ENCODE measurements at regions not wholly inside any gene's neighbourhood (a gene's known extent, or its start where the extent isn't known, plus 50 kb on each side); places are given as distances from the start of the nearest gene placed in this dataset.

DNA sequence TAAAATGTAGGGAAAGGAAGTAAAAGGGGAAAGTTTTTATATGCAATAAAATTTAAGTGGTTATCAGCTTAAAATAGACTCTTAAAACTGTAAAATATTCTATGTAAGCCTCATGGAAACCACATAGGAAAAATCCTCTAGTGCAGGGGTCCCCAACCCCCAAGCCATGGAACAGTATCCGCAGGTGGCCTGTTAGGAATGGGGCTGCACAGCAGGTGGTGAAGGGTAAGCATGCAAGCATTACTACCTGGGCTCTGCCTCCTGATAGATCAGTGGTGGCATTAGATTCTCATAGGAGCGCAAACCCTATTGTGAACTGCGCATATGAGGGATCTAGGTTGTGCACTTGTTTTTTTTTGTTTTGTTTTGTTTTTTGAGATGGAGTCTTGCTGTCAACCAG is 1409.3 kb upstream of the CDH2 start:
- H3K27ac ChIP-seq, result no peak overlapping the region
- intact Hi-C loops (cut with DNase I; ENCODE audit: low total_unique reads), result no loop called here
- no peaks in the 10 kb centered on the region for H3K36me3 ChIP-seq
- H3K27me3 ChIP-seq, result no peaks in the 10 kb centered on the region
- H3K4me1 ChIP-seq, result no peaks in the 10 kb centered on the region
- TF ChIP-seq, protein P1, sequence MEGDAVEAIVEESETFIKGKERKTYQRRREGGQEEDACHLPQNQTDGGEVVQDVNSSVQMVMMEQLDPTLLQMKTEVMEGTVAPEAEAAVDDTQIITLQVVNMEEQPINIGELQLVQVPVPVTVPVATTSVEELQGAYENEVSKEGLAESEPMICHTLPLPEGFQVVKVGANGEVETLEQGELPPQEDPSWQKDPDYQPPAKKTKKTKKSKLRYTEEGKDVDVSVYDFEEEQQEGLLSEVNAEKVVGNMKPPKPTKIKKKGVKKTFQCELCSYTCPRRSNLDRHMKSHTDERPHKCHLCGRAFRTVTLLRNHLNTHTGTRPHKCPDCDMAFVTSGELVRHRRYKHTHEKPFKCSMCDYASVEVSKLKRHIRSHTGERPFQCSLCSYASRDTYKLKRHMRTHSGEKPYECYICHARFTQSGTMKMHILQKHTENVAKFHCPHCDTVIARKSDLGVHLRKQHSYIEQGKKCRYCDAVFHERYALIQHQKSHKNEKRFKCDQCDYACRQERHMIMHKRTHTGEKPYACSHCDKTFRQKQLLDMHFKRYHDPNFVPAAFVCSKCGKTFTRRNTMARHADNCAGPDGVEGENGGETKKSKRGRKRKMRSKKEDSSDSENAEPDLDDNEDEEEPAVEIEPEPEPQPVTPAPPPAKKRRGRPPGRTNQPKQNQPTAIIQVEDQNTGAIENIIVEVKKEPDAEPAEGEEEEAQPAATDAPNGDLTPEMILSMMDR (IDR thresholded peaks at IDR 0.05), result no peak
- H3K9me3 ChIP-seq, result no peaks in the 10 kb centered on the region
- DNase-seq, result no peak
- H3K4me3 ChIP-seq, result no peak overlapping the region

GRCh38 chr18:29560270-29560669 is 1383.3 kb upstream of the CDH2 start:
- no peak overlapping the region for H3K27ac ChIP-seq
- intact Hi-C loops (cut with DNase I; ENCODE audit: low total_unique reads), result no loop called here
- no peaks in the 10 kb centered on the region for H3K36me3 ChIP-seq
- H3K9me3 ChIP-seq, result no peaks in the 10 kb centered on the region
- no peaks in the 10 kb centered on the region for H3K27me3 ChIP-seq
- no peaks in the 10 kb centered on the region for H3K4me1 ChIP-seq
- no peak for DNase-seq
- TF ChIP-seq, protein P1 (IDR thresholded peaks at IDR 0.05), result no peak
- no peak overlapping the region for H3K4me3 ChIP-seq

- Histone ChIP-seq H3K27me3 (no peaks in the 10 kb centered on the region), H3K9me3 (no peaks in the 10 kb centered on the region), H3K4me1 (no peaks in the 10 kb centered on the region), H3K36me3 (no peaks in the 10 kb centered on the region), H3K27ac (no peak overlapping the region), H3K4me3 (no peak overlapping the region)
- no peak for DNase-seq
- TF ChIP-seq, protein P1 (IDR thresholded peaks at IDR 0.05), result no peak
- intact Hi-C loops (cut with DNase I; ENCODE audit: low total_unique reads), result no loop called here
Observed at GRCh38 chr18:29556070-29556469, 1379.1 kb upstream of the CDH2 start.

- Histone ChIP-seq H3K4me3 (no peak overlapping the region), H3K4me1 (no peaks in the 10 kb centered on the region), H3K36me3 (no peaks in the 10 kb centered on the region), H3K27me3 (no peaks in the 10 kb centered on the region), H3K27ac (no peak overlapping the region), H3K9me3 (no peaks in the 10 kb centered on the region)
- TF ChIP-seq, protein P1 (IDR thresholded peaks at IDR 0.05), result no peak
- intact Hi-C loops (cut with DNase I; ENCODE audit: low total_unique reads), result no loop called here
- no peak for DNase-seq
Observed at GRCh38 chr18:29549759-29550158, 1372.8 kb upstream of the CDH2 start.

DNA sequence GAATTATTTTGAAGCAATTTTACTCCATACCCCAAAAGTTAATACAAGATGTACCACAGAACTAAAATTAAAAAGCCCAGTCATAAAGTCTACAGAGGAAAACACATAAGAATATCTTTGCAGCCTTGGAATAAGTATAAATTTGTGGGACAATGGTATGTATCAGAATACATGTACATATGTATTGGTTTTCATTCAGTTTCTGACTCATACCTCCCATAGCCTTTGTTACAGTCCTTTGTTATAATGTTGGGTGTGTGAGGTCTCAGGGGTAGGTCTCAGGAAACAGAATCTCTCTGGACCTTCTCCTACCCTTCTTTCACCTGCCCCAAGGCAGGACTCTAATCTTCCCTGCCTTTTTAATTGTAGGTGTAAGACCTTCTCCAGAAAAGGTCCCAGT is 1370.7 kb upstream of the CDH2 start:
- Histone ChIP-seq H3K4me3 (no peak overlapping the region), H3K36me3 (no peaks in the 10 kb centered on the region), H3K4me1 (no peaks in the 10 kb centered on the region), H3K9me3 (no peaks in the 10 kb centered on the region), H3K27ac (no peak overlapping the region), H3K27me3 (no peaks in the 10 kb centered on the region)
- DNase-seq, result no peak
- intact Hi-C loops (cut with DNase I; ENCODE audit: low total_unique reads), result no loop called here
- TF ChIP-seq, protein P1 (IDR thresholded peaks at IDR 0.05), result no peak

GRCh38 chr18:29540548-29540947 is 1363.6 kb upstream of the CDH2 start:
- Histone ChIP-seq H3K36me3 (no peaks in the 10 kb centered on the region), H3K27ac (no peak overlapping the region), H3K27me3 (no peaks in the 10 kb centered on the region), H3K4me3 (no peak overlapping the region), H3K9me3 (no peaks in the 10 kb centered on the region), H3K4me1 (no peaks in the 10 kb centered on the region)
- TF ChIP-seq, protein P1 (IDR thresholded peaks at IDR 0.05), result no peak
- intact Hi-C loops (cut with DNase I; ENCODE audit: low total_unique reads), result no loop called here
- DNase-seq, result no peak

All from tibial artery (tissue), 4 donors.